Upper lobe of left lung (tissue), 6 donors: ENCODE measurements at regions not wholly inside any gene's neighbourhood (a gene's known extent, or its start where the extent isn't known, plus 50 kb on each side); places are given as distances from the start of the nearest gene placed in this dataset.
"Not testable (repeated sequence)": the region's sequence is repeated elsewhere in the genome, so short reads cannot be mapped to it uniquely, and the experiment has no call there.

Experiments used
- ATAC-seq, 2 donors: fragments of 200-7000 bp; cut with Tn5 transposase; one replicate each; pipeline ENCODE4 v1.9.1; 2022; ENCODE audit warnings: mild to moderate bottlenecking in 2 of 2, moderate library complexity in 2 of 2; ENCODE audit not compliant: low FRiP score in 2 of 2
- DNase-seq, 2 donors: peaks; one replicate each; pipeline ENCODE4 v3.0.0-alpha.2; 2019 to 2020
- H3K27ac ChIP-seq, 4 donors: fragments of 200-600 bp; sonication (generic); one replicate each; pipeline ENCODE4 v1.5.1; 2016 to 2019
- H3K27me3 ChIP-seq, 4 donors: fragments of 200-600 bp; sonication (generic); one replicate each; pipeline ENCODE4 v1.5.1; 2017 to 2019
- H3K36me3 ChIP-seq, 4 donors: fragments of 200-600 bp; sonication (generic); one replicate each; pipeline ENCODE4 v1.5.1; 2016 to 2019
- H3K4me1 ChIP-seq, 4 donors: fragments of 200-600 bp; sonication (generic); one replicate each; pipeline ENCODE4 v1.5.1; 2018 to 2019
- H3K4me3 ChIP-seq, 4 donors: fragments of 200-600 bp; sonication (generic); one replicate each; pipeline ENCODE4 v1.5.1; 2017 to 2019; ENCODE audit warnings: mild to moderate bottlenecking in 2 of 4, moderate library complexity in 1 of 4
- H3K9me3 ChIP-seq, 4 donors: fragments of 200-600 bp; sonication (generic); one replicate each; pipeline ENCODE4 v1.5.1; 2018 to 2019
- EP300 ChIP-seq, 4 donors: sonication (generic); formaldehyde crosslinking; IDR thresholded peaks; one replicate each; pipeline ENCODE4 v1.5.1; 2017; ENCODE audit warnings: antibody characterized with exemption in 4 of 4, control low read depth in 2 of 4
- POLR2A ChIP-seq, 4 donors: fragments of 450-650 bp; IDR thresholded peaks; one replicate each; pipeline ENCODE4 v1.5.1; 2016 to 2017; ENCODE audit warnings: antibody characterized with exemption in 4 of 4, mild to moderate bottlenecking in 2 of 4
- POLR2AphosphoS5 ChIP-seq, 2 donors: sonication (generic); formaldehyde crosslinking; IDR thresholded peaks; one replicate each; pipeline ENCODE4 v1.5.1; 2017; ENCODE audit warnings: antibody characterized with exemption in 2 of 2
- WGBS, 2 donors: methylation state at CpG; one replicate each; pipeline ENCODE4 v1.1.5; 2017 to 2018; 5-methylcytosine and 5-hydroxymethylcytosine counted together
- small RNA-seq, 4 donors: library from RNA; depleted of rRNA; stranded (forward); fragments of <200 nt; gene quantifications; one replicate each; pipeline ENCODE3, GENCODE V24; 2016
- TF ChIP-seq, protein P1 (sequence below), 6 experiments: fragments of 450-650 bp in 4 of 6; fragments of 200-600 bp in 2 of 6; sonication (generic) in 2 of 6; IDR thresholded peaks; one replicate each; pipeline ENCODE4 v1.5.1; 2016 to 2019; ENCODE audit warnings: antibody characterized with exemption in 6 of 6
- donor health status: DM: no; HTN: no; CAD: no; lungs with moderate emphysema.
- donor health status: DM: no; HTN: yes; CAD: no; lungs with severe emphysema.

DNA sequence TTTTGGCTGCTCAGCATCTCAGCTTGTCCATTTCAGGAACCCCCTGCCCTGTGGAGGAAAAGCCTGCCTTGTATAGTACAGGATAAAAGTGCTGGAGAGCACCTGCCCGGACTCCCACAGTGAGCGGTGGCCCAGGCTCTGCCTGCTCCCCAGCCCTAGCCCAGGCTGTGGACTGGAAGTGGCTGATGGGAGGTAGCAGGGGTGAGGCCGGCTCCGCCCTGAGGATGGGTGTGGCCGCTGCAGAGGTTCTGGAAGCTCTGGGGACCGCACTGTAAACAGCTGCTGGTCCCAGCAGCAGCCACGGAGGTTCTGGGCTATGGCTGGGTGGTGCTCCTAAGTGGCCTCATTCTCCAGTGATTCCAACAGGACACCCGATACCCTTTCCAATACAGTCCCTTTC is 56.6 kb upstream of the HELT start:
- Histone ChIP-seq H3K27me3 (no peaks in the 10 kb centered on the region), H3K36me3 (no peaks in the 10 kb centered on the region), H3K4me1 (no peaks in the 10 kb centered on the region), H3K4me3 (no peak overlapping the region), H3K27ac (no peak overlapping the region), H3K9me3 (no peaks in the 10 kb centered on the region)
- ATAC-seq: no peak
- DNase-seq: peak in 1 of 2 donors; percentile 57
- TF ChIP-seq EP300 (IDR thresholded peaks at IDR 0.05): no peak
- TF ChIP-seq, protein P1, sequence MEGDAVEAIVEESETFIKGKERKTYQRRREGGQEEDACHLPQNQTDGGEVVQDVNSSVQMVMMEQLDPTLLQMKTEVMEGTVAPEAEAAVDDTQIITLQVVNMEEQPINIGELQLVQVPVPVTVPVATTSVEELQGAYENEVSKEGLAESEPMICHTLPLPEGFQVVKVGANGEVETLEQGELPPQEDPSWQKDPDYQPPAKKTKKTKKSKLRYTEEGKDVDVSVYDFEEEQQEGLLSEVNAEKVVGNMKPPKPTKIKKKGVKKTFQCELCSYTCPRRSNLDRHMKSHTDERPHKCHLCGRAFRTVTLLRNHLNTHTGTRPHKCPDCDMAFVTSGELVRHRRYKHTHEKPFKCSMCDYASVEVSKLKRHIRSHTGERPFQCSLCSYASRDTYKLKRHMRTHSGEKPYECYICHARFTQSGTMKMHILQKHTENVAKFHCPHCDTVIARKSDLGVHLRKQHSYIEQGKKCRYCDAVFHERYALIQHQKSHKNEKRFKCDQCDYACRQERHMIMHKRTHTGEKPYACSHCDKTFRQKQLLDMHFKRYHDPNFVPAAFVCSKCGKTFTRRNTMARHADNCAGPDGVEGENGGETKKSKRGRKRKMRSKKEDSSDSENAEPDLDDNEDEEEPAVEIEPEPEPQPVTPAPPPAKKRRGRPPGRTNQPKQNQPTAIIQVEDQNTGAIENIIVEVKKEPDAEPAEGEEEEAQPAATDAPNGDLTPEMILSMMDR (IDR thresholded peaks at IDR 0.05): no peak
- no peak for TF ChIP-seq POLR2A (IDR thresholded peaks at IDR 0.05)
- TF ChIP-seq POLR2AphosphoS5 (IDR thresholded peaks at IDR 0.05): no peak
- WGBS, 2 donors: 66 to 79% methylated on average over 2 to 6 of the region's 8 CpGs

DNA sequence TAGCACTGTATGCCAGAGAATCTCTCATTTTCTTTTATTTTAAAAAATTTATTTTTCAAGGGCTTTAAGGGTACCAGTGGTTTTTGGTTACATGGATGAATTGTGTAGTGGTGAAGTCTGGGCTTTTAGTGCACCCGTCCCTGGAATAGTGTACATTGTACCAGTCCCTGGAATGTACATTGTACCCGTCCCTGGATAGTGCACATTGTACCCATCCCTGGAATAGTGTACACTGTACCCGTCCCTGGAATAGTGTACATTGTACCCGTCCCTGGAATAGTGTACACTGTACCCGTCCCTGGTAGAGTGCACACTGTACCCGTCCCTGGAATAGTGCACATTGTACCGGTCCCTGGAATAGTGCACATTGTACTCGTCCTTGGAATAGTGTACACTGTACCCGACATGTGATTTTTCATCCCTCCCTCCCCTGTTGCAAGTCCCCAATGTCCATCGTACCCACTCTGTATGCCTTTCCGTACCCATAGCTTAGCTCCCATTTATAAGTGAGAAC is 56.1 kb upstream of the HELT start:
- WGBS, 2 donors: 90 to 91% methylated on average over 10 to 11 of the region's 11 CpGs
- DNase-seq: no peak
- Histone ChIP-seq H3K36me3 (no peaks in the 10 kb centered on the region), H3K4me1 (no peaks in the 10 kb centered on the region), H3K9me3 (no peaks in the 10 kb centered on the region), H3K27ac (no peak overlapping the region), H3K4me3 (no peak overlapping the region), H3K27me3 (no peaks in the 10 kb centered on the region)
- ATAC-seq: no peak
- TF ChIP-seq EP300 (IDR thresholded peaks at IDR 0.05): no peak
- no peak for TF ChIP-seq POLR2A (IDR thresholded peaks at IDR 0.05)
- no peak for TF ChIP-seq POLR2AphosphoS5 (IDR thresholded peaks at IDR 0.05)
- TF ChIP-seq, protein P1 (IDR thresholded peaks at IDR 0.05): no peak

DNA sequence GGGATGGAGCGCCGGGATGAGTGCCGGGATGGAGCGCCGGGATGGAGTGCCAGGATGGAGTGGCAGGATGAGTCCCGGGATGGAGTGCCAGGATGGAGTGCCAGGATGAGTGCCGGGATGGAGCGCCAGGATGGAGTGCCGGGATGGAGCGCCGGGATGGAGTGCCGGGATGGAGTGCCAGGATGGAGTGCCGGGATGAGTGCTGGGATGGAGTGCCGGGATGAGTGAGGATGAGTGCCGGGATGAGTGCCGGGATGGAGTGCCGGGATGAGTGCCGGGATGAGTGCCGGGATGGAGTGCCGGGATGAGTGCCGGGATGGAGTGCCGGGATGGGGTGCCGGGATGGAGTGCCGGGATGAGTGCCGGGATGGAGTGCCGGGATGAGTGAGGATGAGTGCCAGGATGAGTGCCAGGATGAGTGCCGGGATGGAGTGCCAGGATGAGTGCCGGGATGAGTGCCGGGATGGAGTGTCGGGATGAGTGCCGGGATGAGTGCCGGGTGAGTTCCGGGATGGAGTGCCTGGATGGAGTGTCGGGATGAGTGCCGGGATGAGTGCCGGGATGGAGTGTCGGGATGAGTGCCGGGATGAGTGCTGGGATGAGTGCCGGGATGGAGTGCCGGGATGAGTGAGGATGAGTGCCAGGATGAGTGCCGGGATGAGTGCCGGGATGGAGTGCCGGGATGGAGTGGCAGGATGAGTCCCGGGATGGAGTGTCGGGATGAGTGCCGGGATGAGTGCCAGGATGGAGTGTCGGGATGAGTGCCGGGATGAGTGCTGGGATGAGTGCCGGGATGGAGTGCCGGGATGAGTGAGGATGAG is 52.9 kb upstream of the HELT start:
- H3K27ac ChIP-seq, H3K27me3 ChIP-seq, H3K4me1 ChIP-seq, H3K9me3 ChIP-seq, H3K4me3 ChIP-seq, H3K36me3 ChIP-seq, DNase-seq, ATAC-seq: not testable (repeated sequence)
- WGBS, 2 donors: 83 to 91% methylated on average over 13 to 42 of the region's 50 CpGs

DNA sequence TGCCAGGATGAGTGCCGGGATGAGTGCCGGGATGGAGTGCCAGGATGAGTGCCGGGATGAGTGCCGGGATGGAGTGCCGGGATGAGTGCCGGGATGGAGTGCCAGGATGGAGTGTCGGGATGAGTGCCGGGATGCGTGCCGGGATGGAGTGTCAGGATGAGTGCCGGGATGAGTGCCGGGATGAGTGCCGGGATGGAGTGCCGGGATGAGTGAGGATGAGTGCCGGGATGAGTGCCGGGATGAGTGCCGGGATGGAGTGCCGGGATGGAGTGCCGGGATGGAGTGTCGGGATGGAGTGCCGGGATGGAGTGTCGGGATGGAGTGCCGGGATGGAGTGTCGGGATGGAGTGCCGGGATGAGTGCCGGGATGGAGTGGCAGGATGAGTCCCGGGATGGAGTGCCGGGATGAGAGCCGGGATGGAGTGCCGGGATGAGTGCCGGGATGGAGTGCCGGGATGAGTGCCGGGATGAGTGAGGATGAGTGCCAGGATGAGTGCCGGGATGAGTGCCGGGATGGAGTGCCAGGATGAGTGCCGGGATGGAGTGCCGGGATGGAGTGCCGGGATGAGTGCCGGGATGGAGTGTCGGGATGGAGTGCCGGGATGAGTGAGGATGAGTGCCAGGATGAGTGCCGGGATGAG is 52.1 kb upstream of the HELT start:
- not testable (repeated sequence) for H3K4me1 ChIP-seq, H3K27ac ChIP-seq, H3K4me3 ChIP-seq, ATAC-seq, H3K27me3 ChIP-seq, H3K9me3 ChIP-seq, H3K36me3 ChIP-seq
- WGBS, 2 donors: 96% methylated on average over 8 to 33 of the region's 42 CpGs
- peak in 1 of 2 donors; percentile 68 for DNase-seq

DNA sequence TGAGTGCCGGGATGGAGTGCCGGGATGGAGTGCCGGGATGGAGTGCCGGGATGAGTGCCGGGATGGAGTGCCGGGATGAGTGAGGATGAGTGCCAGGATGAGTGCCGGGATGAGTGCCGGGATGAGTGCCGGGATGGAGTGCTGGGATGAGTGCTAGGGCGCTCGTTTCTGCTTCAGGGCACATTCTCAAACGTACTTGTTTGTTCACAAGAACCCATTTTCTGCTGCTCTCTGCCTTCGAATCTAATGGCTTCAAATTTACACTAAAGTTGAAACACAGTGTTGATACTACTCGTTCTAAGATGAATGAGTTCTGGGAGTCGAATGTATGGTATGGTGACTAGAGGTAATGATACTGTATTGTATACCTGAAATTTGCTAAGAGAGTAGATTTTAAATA is 50.6 kb upstream of the HELT start:
- not testable (repeated sequence) for H3K36me3 ChIP-seq, H3K4me3 ChIP-seq, H3K27me3 ChIP-seq, H3K4me1 ChIP-seq, H3K27ac ChIP-seq, H3K9me3 ChIP-seq, ATAC-seq, DNase-seq
- 89 to 93% methylated on average over 14 to 15 of the region's 15 CpGs for WGBS, 2 donors

DNA sequence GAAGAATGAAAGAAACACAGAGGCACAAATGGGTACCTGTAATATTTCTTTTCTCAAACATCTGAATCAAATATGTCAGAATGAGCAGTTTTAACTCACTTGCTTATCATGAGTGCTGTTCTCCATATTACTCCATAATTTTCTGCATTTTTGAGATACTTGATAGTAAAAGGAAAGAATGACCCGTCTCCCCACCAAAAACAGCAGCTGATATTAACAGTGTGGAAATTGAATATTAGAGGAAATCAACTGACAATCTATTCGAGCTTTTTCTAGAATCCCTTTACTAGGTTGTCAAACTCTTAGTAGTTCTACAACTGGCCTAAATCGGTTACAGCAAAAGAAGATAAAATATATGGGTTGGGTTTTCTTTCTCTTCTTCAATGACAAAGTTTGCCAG is 49.9 kb upstream of the HELT start:
- WGBS, 2 donors: 77 to 85% methylated on average over 3 of the region's 3 CpGs
- Histone ChIP-seq H3K4me3 (no peak overlapping the region), H3K36me3 (no peaks in the 10 kb centered on the region), H3K27me3 (no peaks in the 10 kb centered on the region), H3K27ac (no peak overlapping the region), H3K4me1 (peaks cover 0 to 3% (median 0%) of the 10 kb centered on the region in 4 donors), H3K9me3 (no peaks in the 10 kb centered on the region)
- ATAC-seq: no peak
- no peak for DNase-seq
- TF ChIP-seq EP300 (IDR thresholded peaks at IDR 0.05) (no peak), POLR2A (IDR thresholded peaks at IDR 0.05) (no peak), POLR2AphosphoS5 (IDR thresholded peaks at IDR 0.05) (no peak)
- TF ChIP-seq, protein P1 (IDR thresholded peaks at IDR 0.05): no peak

Small RNAs in the stretch of these regions (small RNA-seq; reads per million reads assigned to genes)
- 0 reads per million in 4 donors for gene MIR4455
